ENCODE measurements at regions not wholly inside any gene's neighbourhood (a gene's known extent, or its start where the extent isn't known, plus 50 kb on each side); places are given as distances from the start of the nearest gene placed in this dataset.

DNA sequence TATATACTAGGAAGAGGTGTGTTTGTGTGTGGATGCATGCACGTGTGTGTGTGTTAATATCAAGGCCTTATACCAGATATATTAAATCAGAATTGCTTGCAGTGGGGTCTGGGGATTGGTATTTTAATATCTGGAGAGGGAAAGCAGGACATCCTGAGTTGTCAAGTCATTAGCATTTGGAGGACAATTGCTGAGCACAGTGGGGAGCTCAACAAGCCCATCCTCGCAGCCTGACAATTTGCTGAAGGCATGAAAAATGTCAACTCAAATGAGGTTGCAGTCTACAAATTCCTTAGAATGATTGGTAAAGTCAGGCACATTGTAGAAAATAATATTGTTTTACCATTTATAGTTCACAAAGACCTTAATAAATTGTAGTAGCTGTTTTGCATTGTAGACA is 627.4 kb downstream of the LRRC70 start:
- TF ChIP-seq POLR2AphosphoS5 (IDR thresholded peaks at IDR 0.05; ENCODE audit: borderline replicate concordance, low read depth, low read length) = no peak
- TF ChIP-seq EZH2 (IDR thresholded peaks at IDR 0.05) = no peak

Data from SK-N-MC (cell line).